Panc1 (cell line): ENCODE measurements at regions not wholly inside any gene's neighbourhood (a gene's known extent, or its start where the extent isn't known, plus 50 kb on each side); places are given as distances from the start of the nearest gene placed in this dataset.
"Not testable (repeated sequence)": the region's sequence is repeated elsewhere in the genome, so short reads cannot be mapped to it uniquely, and the experiment has no call there.

Experiments
- SIN3A ChIP-seq: IDR thresholded peaks from 2 replicates; pipeline ENCODE4 v1.6.1; 2012; ENCODE audit warnings: low read depth, mild to moderate bottlenecking, low read length, moderate library complexity, borderline replicate concordance; ENCODE audit not compliant: insufficient read depth
- TF ChIP-seq, protein P1 (sequence below): fragments of 450-650 bp; IDR thresholded peaks from 2 replicates; pipeline ENCODE4 v1.5.1; 2017; ENCODE audit warnings: mild to moderate bottlenecking

DNA sequence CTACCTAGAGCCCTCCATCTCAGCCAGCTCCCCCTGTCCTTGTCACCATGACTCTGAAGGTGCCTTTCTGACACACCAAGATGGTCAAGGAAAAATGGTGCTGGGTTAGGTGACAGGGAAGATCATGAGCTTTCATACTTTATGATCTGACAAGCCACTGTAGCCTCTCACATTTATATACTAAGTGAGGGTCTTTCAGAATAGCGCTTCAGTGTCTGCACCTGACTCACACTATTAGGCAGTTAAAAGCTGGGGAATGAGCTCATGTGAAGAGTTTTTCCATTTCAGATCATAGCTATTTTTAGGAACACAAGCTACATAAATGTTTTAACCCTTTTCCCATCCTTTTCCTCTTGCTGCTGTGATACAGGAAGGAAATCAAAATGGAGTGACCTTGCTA, 101.4 kb downstream of the FAM72C start:
- TF ChIP-seq, protein P1, sequence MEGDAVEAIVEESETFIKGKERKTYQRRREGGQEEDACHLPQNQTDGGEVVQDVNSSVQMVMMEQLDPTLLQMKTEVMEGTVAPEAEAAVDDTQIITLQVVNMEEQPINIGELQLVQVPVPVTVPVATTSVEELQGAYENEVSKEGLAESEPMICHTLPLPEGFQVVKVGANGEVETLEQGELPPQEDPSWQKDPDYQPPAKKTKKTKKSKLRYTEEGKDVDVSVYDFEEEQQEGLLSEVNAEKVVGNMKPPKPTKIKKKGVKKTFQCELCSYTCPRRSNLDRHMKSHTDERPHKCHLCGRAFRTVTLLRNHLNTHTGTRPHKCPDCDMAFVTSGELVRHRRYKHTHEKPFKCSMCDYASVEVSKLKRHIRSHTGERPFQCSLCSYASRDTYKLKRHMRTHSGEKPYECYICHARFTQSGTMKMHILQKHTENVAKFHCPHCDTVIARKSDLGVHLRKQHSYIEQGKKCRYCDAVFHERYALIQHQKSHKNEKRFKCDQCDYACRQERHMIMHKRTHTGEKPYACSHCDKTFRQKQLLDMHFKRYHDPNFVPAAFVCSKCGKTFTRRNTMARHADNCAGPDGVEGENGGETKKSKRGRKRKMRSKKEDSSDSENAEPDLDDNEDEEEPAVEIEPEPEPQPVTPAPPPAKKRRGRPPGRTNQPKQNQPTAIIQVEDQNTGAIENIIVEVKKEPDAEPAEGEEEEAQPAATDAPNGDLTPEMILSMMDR, result not testable (repeated sequence)
- TF ChIP-seq SIN3A, result not testable (repeated sequence)
